GM21381 (cell line): ENCODE measurements at regions not wholly inside any gene's neighbourhood (a gene's known extent, or its start where the extent isn't known, plus 50 kb on each side); places are given as distances from the start of the nearest gene placed in this dataset.

Experiments
- ATAC-seq: cut with Tn5 transposase; IDR thresholded peaks from one replicate; pipeline ENCODE4 v1.9.1; 2021; ENCODE audit warnings: mild to moderate bottlenecking, moderate library complexity; ENCODE audit not compliant: unreplicated experiment

DNA sequence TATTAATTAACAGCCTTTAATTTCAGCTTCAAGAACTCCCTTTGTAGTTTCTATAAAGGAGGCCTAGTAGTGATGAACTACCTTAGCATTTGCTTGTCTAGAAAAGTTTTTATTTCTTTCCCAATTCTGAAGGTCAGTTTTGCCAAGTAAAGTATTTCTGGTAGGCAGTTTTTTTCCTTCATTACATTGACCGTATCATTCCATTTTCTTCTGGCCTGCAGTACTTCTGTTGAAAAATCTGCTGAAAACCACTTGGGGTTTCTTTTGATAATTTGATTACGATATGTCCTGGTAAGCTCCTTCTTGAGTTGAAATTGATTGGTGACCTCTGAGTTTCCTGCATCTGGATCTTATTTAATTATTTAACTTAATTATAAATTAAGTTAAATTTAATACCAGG, 691.8 kb downstream of the TSN start:
- ATAC-seq, result no peak

- ATAC-seq, result no peak
Measured at GRCh38 chr2:122451040-122451439, 695.6 kb downstream of the TSN start.

DNA sequence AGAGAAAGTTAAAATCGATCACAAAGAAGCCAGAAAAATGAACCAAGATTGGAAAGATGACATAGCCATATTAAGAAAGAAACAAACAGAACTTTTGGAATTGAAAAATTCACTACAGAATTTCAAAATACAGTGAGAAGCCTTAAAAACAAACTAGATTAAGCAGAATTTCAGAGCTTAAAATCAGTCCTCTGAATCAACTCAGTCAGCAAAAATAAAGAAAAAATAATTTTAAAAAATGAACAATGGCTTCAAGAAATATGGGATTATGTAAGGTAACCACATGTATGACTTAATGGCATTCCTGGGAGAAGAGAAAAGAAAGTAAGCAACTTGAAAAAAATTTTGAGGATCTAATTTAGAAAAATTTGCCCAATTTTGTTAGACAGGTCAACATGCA, 696.2 kb downstream of the TSN start:
- ATAC-seq, result no peak

GRCh38 chr2:122469147-122469546, 713.7 kb downstream of the TSN start:
- no peak for ATAC-seq

- ATAC-seq, result no peak
Measured at GRCh38 chr2:122471753-122472152, 716.3 kb downstream of the TSN start.

- ATAC-seq, result no peak
Measured at GRCh38 chr2:122478117-122478516, 722.7 kb downstream of the TSN start.

DNA sequence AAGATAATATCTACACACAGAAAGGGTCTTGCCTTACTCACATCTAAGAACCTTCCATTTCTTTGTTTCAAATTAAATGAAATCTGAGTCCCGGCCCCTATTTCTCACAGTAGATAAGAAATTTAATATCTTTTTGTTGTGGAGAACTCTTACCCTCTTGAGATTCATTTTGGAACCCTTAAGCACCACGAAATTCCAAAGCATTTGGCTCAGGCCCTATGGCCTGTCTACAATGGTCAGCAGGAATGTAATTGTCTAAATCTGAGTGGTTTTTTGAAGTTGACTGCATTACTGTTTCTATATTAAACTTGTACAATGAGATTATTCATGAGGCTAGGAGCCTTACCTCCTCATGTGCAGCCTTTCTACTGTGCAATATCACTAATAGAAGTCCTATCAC, 723.3 kb downstream of the TSN start:
- no peak for ATAC-seq

DNA sequence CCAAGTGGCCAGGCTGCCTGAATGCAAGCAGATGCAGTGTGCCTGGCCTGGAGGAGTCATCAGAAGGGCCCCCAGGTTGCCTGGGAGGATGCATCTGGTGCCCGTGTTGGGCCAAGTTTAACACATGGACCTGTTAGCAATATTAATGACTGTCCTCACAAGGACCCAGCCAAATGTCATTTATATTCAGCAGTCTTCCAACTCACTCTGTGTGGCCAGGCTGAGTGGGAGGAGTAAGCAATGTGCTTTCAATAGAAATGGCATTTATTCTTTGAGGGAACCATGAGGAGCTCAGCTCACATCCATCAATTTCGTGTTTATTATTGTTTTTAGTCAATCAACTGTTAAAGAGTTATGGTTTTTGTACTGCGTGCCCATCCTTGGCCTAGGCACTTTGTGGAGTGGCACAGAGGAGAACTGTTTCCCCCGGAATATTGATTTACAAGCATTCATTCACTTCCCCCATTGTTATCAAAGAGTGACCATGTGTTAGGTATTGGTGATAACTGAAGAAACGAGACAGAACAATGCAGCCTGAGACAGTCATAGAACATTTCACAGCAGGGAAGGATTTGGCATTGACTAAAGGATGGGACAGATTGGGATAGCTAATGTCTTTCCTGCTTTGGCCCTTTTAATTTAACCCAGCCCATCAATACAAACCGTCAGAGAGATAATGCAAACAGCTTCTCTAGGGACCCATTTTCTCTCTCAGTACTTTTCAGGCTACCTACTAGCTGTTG, 725.2 kb downstream of the TSN start:
- no peak for ATAC-seq

DNA sequence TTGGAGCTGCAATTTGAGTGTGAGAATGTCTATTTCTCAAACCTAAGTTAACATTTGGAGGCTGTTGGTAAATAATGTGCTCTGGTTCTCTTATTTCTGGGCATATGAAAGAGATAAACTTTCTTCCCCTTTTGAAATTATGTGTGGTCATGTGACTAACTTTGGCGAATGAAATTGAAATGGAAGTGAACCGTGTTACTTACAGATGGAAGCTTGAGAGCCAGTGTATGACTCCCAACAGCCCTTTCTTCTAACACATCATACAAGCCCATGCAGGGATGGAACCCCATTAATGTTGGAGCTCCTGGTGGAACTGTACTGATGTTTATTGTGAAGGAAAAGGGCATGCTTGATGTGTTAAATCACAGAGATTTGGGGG, 725.8 kb downstream of the TSN start:
- ATAC-seq, result no peak

DNA sequence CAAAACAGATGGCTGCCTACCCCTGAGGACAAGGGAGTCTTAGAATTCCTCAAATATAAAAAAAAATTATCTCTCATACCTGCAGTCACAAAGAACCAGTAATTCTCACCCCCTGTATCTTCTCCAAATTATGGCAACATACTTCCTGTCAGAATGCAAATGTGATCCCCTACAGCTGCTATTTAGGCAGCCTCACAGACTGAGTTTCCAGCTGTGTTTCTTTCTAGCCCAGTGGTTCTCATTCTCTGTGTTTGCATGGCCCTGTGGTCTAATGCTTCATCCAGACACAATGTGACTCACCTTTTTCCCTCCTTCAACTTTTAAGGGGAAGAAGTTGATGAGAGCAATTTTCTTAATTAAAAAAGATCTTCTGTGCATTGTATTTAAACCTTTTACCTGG, 726.3 kb downstream of the TSN start:
- ATAC-seq, result no peak

GRCh38 chr2:122486086-122486485, 730.6 kb downstream of the TSN start:
- ATAC-seq, result no peak

DNA sequence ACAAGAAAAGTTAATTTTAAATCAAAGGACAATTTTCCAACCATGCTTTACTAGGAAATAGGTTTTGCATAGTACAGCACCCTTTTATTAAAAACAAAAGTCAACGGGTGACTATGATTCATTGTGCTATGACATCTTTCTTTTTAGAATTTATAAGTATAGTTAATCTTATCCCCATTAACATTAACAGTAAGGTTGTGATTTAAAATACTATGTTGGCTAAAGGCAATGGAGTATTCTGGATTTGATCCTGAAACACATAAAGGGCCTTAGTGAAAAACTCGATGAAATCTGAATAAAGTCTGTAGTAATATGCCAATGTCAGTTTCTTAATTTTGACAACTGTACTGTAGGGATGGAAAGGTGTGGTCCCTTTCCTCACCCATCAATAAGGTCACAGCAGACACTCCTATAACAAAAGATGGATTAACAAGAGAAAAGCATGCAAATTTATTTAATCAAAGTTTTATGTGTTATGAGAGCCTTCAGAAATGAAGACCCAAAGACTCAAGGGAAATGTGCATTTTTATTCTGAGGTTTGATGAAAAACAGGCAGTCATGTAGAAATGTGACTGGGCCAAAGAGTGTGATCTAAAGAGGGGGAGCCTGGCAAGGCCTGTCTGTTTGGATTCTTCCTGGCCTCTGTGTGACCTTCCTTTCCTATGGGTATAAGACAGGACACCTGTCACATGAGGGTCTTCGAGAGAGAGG, 731.4 kb downstream of the TSN start:
- no peak for ATAC-seq

GRCh38 chr2:122491011-122491410, 735.6 kb downstream of the TSN start:
- no peak for ATAC-seq

DNA sequence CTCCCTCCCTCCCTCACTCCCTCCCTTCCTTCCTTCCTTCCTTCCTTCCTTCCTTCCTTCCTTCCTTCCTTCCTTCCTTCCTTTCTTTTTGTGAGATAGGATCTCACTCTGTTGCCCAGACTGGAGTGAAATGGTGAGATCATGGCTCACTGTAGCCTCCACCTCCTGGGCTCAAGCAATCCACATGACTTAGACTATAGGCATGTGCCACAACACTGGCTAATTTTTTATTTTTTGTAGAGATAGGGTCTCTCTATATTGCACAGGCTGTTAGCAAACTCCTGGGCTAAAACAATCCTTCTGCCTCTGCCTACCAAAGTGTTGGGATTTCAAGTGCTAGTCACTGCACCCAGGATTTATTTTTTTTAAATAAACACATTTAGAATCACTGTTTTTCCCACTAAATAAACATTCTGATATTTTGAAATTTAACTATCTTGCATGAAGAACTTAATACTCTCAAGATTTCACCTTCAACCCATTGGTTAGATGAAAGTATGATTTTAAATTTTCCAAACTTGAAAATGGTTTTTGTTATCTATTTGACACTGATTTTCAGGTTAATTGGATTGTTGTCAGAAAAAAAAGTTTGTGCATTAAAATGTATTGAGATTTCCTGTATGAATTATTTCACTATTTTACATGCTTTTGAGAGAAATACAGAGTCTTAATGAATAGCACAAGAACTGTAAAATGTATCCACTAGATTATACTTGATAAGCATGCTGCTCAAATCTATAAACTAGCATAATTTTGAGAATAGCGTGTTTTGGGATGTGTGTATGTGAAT, 745.1 kb downstream of the TSN start:
- no peak for ATAC-seq

- ATAC-seq, result no peak
Measured at GRCh38 chr2:122506620-122507019, 751.2 kb downstream of the TSN start.

DNA sequence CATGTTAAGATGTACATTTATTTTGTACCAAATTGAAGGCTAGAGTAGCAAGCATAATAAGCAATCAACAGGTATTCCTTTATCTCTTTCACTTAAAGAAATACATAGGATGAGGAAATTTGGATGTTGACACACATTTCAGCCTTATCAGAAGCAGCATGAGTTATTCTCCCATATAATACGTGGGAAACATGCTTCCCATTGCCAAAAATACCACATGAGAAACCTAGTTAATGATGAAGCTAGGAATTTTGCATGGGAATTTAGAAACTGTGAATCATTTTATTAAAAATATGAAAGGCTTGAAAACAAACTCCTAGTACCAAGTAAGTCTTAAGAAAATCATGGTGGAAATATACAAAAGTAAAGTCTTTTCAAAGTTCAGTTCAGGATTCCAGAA, 751.8 kb downstream of the TSN start:
- ATAC-seq, result no peak

DNA sequence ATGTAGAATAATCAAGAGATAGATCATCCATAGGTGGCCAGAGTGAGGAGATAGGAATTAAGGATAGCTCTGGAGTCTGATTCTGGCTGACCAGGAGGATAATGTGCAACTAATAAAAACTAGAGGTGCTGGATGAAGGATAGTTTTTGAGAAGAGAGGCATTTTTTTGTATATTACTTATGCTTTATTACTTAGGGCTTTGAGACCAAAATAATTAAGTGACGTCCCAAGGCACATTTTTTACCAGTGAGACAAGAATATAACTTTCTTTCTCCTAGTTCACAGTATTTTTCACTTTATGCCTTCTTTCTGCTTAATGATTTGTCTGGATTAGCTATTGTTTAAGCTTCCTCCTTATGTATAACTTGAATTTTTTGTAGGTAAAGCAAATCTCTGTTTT, 756.6 kb downstream of the TSN start:
- no peak for ATAC-seq

DNA sequence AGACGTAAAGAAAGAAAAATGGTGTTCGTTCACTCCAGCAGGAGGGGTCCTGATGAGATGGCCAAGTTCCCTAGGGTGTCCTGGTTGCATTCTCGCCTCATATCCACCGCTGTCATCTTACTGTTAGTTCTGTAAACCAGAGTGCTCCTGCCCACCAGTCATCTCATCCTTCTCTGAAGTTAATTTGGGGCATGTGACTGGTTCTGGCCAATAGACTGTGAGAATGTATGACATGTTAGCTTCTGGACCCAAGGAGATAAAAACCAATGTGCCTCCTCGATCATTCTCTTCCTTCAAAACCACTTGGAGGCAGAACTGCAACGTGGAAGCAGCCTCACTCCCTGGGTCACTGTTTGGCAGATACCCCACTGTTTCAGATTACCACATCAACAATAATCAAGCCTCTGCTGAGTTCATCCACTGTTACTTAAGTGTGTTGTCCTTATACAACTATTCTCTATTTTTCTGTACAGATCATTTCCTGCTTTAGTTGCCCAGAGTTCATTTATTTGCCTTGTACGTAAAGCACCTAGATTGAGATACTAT, 759.1 kb downstream of the TSN start:
- ATAC-seq, result no peak

GRCh38 chr2:122515731-122516290, 760.4 kb downstream of the TSN start:
- no peak for ATAC-seq

GRCh38 chr2:122516775-122517174, 761.3 kb downstream of the TSN start:
- no peak for ATAC-seq

GRCh38 chr2:122519366-122519765, 763.9 kb downstream of the TSN start:
- no peak for ATAC-seq
